ENCODE measurements at regions not wholly inside any gene's neighbourhood (a gene's known extent, or its start where the extent isn't known, plus 50 kb on each side); places are given as distances from the start of the nearest gene placed in this dataset.

- H3K27me3 Mint-ChIP-seq (ENCODE audit: low read depth): no peaks in the 10 kb centered on the region
- H3K4me3 Mint-ChIP-seq: no peak overlapping the region
- H3K4me2 ChIP-seq (ENCODE audit: insufficient read depth, insufficient read length, low read length): no peak overlapping the region
- H3K4ac ChIP-seq (ENCODE audit: low read depth, low read length): no peak overlapping the region
- H3K4me1 Mint-ChIP-seq: no peaks in the 10 kb centered on the region
- peaks cover 6 to 11% of the 10 kb centered on the region in 2 experiments; a peak in 4 of 5 replicates for H3K9me3 Mint-ChIP-seq
- no peak overlapping the region for H3K27ac Mint-ChIP-seq
- no peak overlapping the region for H3T11ph ChIP-seq (ENCODE audit: low read length)
- no peaks in the 10 kb centered on the region for H3K79me1 ChIP-seq (ENCODE audit: insufficient read depth, low read depth, low read length, poor library complexity, severe bottlenecking)
- no peaks in the 10 kb centered on the region for H3K27me3 ChIP-seq (ENCODE audit: insufficient read depth, low read length)
- no peaks in the 10 kb centered on the region for H3K9me3 ChIP-seq (ENCODE audit: control insufficient read depth, low read depth, low read length)
- no peaks in the 10 kb centered on the region for H3K4me1 ChIP-seq (ENCODE audit: insufficient read depth, low read length)
- H3K9ac ChIP-seq (ENCODE audit: extremely low read depth, insufficient read length, low read length): no peak overlapping the region
- H2AFZ ChIP-seq (ENCODE audit: low read length): no peak overlapping the region
- H2BK15ac ChIP-seq (ENCODE audit: low read depth, low read length): no peak overlapping the region
- no peak overlapping the region for H3K27ac ChIP-seq (ENCODE audit: insufficient read length, low read depth, low read length)
- H2BK120ac ChIP-seq (ENCODE audit: low read depth, low read length, poor library complexity, severe bottlenecking): no peak overlapping the region
- H3K14ac ChIP-seq (ENCODE audit: insufficient read depth, low read length): no peak overlapping the region
- H4K20me1 ChIP-seq (ENCODE audit: control insufficient read depth, insufficient read depth, insufficient read length): no peaks in the 10 kb centered on the region
- no peak for DNase-seq
- no peak overlapping the region for H3K23ac ChIP-seq (ENCODE audit: insufficient read length, low read depth, low read length)
- no peak overlapping the region for H3K18ac ChIP-seq (ENCODE audit: insufficient read length, low read depth, low read length)
- no peak overlapping the region for H2BK12ac ChIP-seq (ENCODE audit: insufficient read length, low read depth, low read length)
- H3K36me3 Mint-ChIP-seq (ENCODE audit: insufficient read depth in 1 of 3, low read depth in 3 of 3): peaks cover 0 to 5% (median 4%) of the 10 kb centered on the region in 3 experiments; a peak in 3 of 7 replicates
- no peaks in the 10 kb centered on the region for H3K79me2 ChIP-seq (ENCODE audit: insufficient read depth, low read length)
- H2BK5ac ChIP-seq (ENCODE audit: insufficient read length, low read length): no peak overlapping the region
- no CpG with 5 or more reads among the region's 3 CpGs for WGBS (ENCODE audit: extremely low coverage, insufficient read length, low lambda C conversion rate)
- no peak overlapping the region for H4K5ac ChIP-seq (ENCODE audit: insufficient read length, low read depth, low read length)
- no peaks in the 10 kb centered on the region for H3K23me2 ChIP-seq (ENCODE audit: insufficient read length, low read depth, low read length, poor library complexity, severe bottlenecking)
- no peak overlapping the region for H2BK20ac ChIP-seq (ENCODE audit: low read depth, low read length, poor library complexity, severe bottlenecking)
- H4K8ac ChIP-seq (replicated peaks; ENCODE audit: insufficient read length, low read depth, low read length): no peak overlapping the region
- no peak overlapping the region for H2AK5ac ChIP-seq (ENCODE audit: insufficient read length, low read length)
- TF ChIP-seq CTCF (conservative IDR thresholded peaks at IDR 0.05): no peak
- no peak overlapping the region for H4K91ac ChIP-seq (ENCODE audit: insufficient read length, low read depth, low read length)
- no peak overlapping the region for H3K56ac ChIP-seq (ENCODE audit: insufficient read length, low read depth, low read length)
Observed at GRCh38 chr10:108957681-108958080, 965.6 kb downstream of the XPNPEP1 start.

Data from H9 (cell line).